Adipocyte (in vitro differentiated cells): ENCODE measurements at regions not wholly inside any gene's neighbourhood (a gene's known extent, or its start where the extent isn't known, plus 50 kb on each side); places are given as distances from the start of the nearest gene placed in this dataset.
"Not testable (repeated sequence)": the region's sequence is repeated elsewhere in the genome, so short reads cannot be mapped to it uniquely, and the experiment has no call there.

Experiments used
- DNase-seq: peaks from one replicate; pipeline ENCODE4 v3.0.0-alpha.2; 2015; ENCODE audit warnings: low read depth
- H3K27me3 ChIP-seq: replicated peaks from 2 replicates; pipeline ENCODE4 v1.7.0; 2013; ENCODE audit warnings: mild to moderate bottlenecking, low read length, moderate library complexity; ENCODE audit not compliant: control insufficient read depth, insufficient read depth
- H3K36me3 ChIP-seq: 2 replicates; pipeline ENCODE4 v1.7.0; 2013; ENCODE audit warnings: low read length, mild to moderate bottlenecking, moderate library complexity; ENCODE audit not compliant: control insufficient read depth, insufficient read depth, severe bottlenecking
- H3K4me1 ChIP-seq: 2 replicates; pipeline ENCODE4 v1.7.0; 2013; ENCODE audit warnings: mild to moderate bottlenecking, low read length, moderate library complexity; ENCODE audit not compliant: control insufficient read depth, insufficient read depth
- H3K4me3 ChIP-seq: 2 replicates; pipeline ENCODE4 v1.7.0; 2013; ENCODE audit warnings: mild to moderate bottlenecking, low read length, moderate library complexity
- H3K9ac ChIP-seq: 2 replicates; pipeline ENCODE4 v1.7.0; 2013; ENCODE audit warnings: mild to moderate bottlenecking, low read length, moderate library complexity
- H3K9me3 ChIP-seq: 2 replicates; pipeline ENCODE4 v1.7.0; 2013; ENCODE audit warnings: mild to moderate bottlenecking, low read length, moderate library complexity; ENCODE audit not compliant: control insufficient read depth

GRCh38 chr18:1668279-1668678 lies 763.6 kb downstream of the ADCYAP1 start:
- Histone ChIP-seq H3K36me3 (no peaks in the 10 kb centered on the region), H3K9me3 (peaks cover 11% of the 10 kb centered on the region), H3K9ac (no peak overlapping the region), H3K4me1 (no peaks in the 10 kb centered on the region), H3K4me3 (no peak overlapping the region), H3K27me3 (no peaks in the 10 kb centered on the region)
- no peak for DNase-seq

GRCh38 chr18:1671710-1672109 lies 767.0 kb downstream of the ADCYAP1 start:
- not testable (repeated sequence) for H3K9ac ChIP-seq, H3K4me3 ChIP-seq, H3K27me3 ChIP-seq

GRCh38 chr18:1676387-1676786 lies 771.7 kb downstream of the ADCYAP1 start:
- H3K36me3 ChIP-seq = no peaks in the 10 kb centered on the region

More at GRCh38 chr18:1671710-1672109, 767.0 kb downstream of the ADCYAP1 start:
- DNase-seq, H3K4me1 ChIP-seq, H3K36me3 ChIP-seq: not testable (repeated sequence)
- H3K9me3 ChIP-seq = peaks cover 11% of the 10 kb centered on the region

GRCh38 chr18:1680108-1680507 lies 775.4 kb downstream of the ADCYAP1 start:
- Histone ChIP-seq H3K27me3 (no peaks in the 10 kb centered on the region), H3K4me3 (no peak overlapping the region), H3K9me3 (no peaks in the 10 kb centered on the region), H3K4me1 (no peaks in the 10 kb centered on the region), H3K36me3 (no peaks in the 10 kb centered on the region), H3K9ac (no peak overlapping the region)
- no peak for DNase-seq

More at GRCh38 chr18:1676387-1676786, 771.7 kb downstream of the ADCYAP1 start:
- Histone ChIP-seq H3K4me1 (no peaks in the 10 kb centered on the region), H3K4me3 (no peak overlapping the region), H3K27me3 (no peaks in the 10 kb centered on the region), H3K9me3 (peaks cover 8% of the 10 kb centered on the region), H3K9ac (no peak overlapping the region)
- no peak for DNase-seq

GRCh38 chr18:1691863-1692262 lies 787.2 kb downstream of the ADCYAP1 start:
- Histone ChIP-seq H3K4me1 (no peaks in the 10 kb centered on the region), H3K9me3 (no peaks in the 10 kb centered on the region), H3K27me3 (no peaks in the 10 kb centered on the region), H3K4me3 (no peak overlapping the region), H3K36me3 (no peaks in the 10 kb centered on the region), H3K9ac (no peak overlapping the region)
- no peak for DNase-seq

GRCh38 chr18:1708006-1708405 lies 803.3 kb downstream of the ADCYAP1 start:
- H3K9me3 ChIP-seq = no peaks in the 10 kb centered on the region
- no peak for DNase-seq
- H3K9ac ChIP-seq = no peak overlapping the region
- H3K27me3 ChIP-seq = no peaks in the 10 kb centered on the region
- H3K36me3 ChIP-seq = no peaks in the 10 kb centered on the region
- H3K4me1 ChIP-seq = no peaks in the 10 kb centered on the region
- H3K4me3 ChIP-seq = no peak overlapping the region

- Histone ChIP-seq H3K4me3 (no peak overlapping the region), H3K4me1 (no peaks in the 10 kb centered on the region), H3K36me3 (no peaks in the 10 kb centered on the region), H3K27me3 (no peaks in the 10 kb centered on the region), H3K9ac (no peak overlapping the region), H3K9me3 (no peaks in the 10 kb centered on the region)
- no peak for DNase-seq
Observed at GRCh38 chr18:1710114-1710513, 805.4 kb downstream of the ADCYAP1 start.

GRCh38 chr18:1732143-1732542 lies 827.5 kb downstream of the ADCYAP1 start:
- Histone ChIP-seq H3K36me3 (no peaks in the 10 kb centered on the region), H3K4me3 (no peak overlapping the region), H3K9me3 (no peaks in the 10 kb centered on the region), H3K9ac (no peak overlapping the region), H3K27me3 (no peaks in the 10 kb centered on the region), H3K4me1 (no peaks in the 10 kb centered on the region)
- DNase-seq = no peak

GRCh38 chr18:1746131-1746530 lies 825.2 kb downstream of the METTL4 start:
- DNase-seq = no peak
- no peaks in the 10 kb centered on the region for H3K4me1 ChIP-seq

GRCh38 chr18:1751249-1751648 lies 820.1 kb downstream of the METTL4 start:
- no peak for DNase-seq
- Histone ChIP-seq H3K27me3 (no peaks in the 10 kb centered on the region), H3K9me3 (no peaks in the 10 kb centered on the region), H3K9ac (no peak overlapping the region), H3K4me3 (no peak overlapping the region), H3K4me1 (no peaks in the 10 kb centered on the region), H3K36me3 (no peaks in the 10 kb centered on the region)

More at GRCh38 chr18:1746131-1746530, 825.2 kb downstream of the METTL4 start:
- H3K9ac ChIP-seq = no peak overlapping the region
- no peaks in the 10 kb centered on the region for H3K9me3 ChIP-seq
- no peaks in the 10 kb centered on the region for H3K27me3 ChIP-seq
- no peak overlapping the region for H3K4me3 ChIP-seq
- no peaks in the 10 kb centered on the region for H3K36me3 ChIP-seq

GRCh38 chr18:1760901-1761300 lies 810.4 kb downstream of the METTL4 start:
- no peaks in the 10 kb centered on the region for H3K36me3 ChIP-seq
- no peaks in the 10 kb centered on the region for H3K4me1 ChIP-seq
- H3K4me3 ChIP-seq = no peak overlapping the region
- no peaks in the 10 kb centered on the region for H3K27me3 ChIP-seq
- H3K9me3 ChIP-seq = no peaks in the 10 kb centered on the region
- no peak for DNase-seq
- no peak overlapping the region for H3K9ac ChIP-seq

GRCh38 chr18:1774261-1774660 lies 797.0 kb downstream of the METTL4 start:
- Histone ChIP-seq H3K36me3 (no peaks in the 10 kb centered on the region), H3K9ac (no peak overlapping the region), H3K27me3 (no peaks in the 10 kb centered on the region), H3K4me3 (no peak overlapping the region), H3K4me1 (no peaks in the 10 kb centered on the region), H3K9me3 (no peaks in the 10 kb centered on the region)
- DNase-seq = no peak
